Stimulated activated CD4-positive, alpha-beta T cell treated with anti-CD3 and anti-CD28 coated beads, Interleukin-15, amount 100 ng/mL, for 1 hour (primary cell): ENCODE measurements at regions not wholly inside any gene's neighbourhood (a gene's known extent, or its start where the extent isn't known, plus 50 kb on each side); places are given as distances from the start of the nearest gene placed in this dataset.
"Not testable (repeated sequence)": the region's sequence is repeated elsewhere in the genome, so short reads cannot be mapped to it uniquely, and the experiment has no call there.

Experiments used
- DNase-seq, 2 donors: peaks; one replicate each; pipeline ENCODE4 v3.0.0-alpha.2; 2020; ENCODE audit warnings: low read depth in 1 of 2, low spot score in 1 of 2

- DNase-seq: no peak
Measured at GRCh38 chr5:89187268-89187667, 304.3 kb upstream of the MEF2C start.

- DNase-seq: no peak
Measured at GRCh38 chr5:89181546-89181945, 298.6 kb upstream of the MEF2C start.

DNA sequence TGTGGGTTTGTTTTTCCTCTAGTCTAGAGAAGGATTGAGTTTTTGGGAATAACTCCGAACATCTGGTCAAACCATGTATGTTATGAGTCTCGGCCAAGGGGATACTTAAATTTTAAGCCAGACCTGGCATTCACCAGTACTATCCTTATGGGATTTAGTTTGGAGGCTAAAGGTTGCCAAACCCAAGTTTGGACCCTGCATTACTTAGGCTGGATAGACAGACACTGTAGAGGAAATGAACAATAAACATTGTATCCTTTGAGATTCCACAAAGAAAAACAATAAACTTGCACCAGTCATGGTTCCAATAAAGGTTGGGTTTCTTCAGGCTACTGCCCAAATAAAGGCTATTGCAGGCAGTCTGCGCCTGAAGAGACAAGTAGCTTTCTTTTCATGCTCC, 296.7 kb upstream of the MEF2C start:
- DNase-seq: no peak

DNA sequence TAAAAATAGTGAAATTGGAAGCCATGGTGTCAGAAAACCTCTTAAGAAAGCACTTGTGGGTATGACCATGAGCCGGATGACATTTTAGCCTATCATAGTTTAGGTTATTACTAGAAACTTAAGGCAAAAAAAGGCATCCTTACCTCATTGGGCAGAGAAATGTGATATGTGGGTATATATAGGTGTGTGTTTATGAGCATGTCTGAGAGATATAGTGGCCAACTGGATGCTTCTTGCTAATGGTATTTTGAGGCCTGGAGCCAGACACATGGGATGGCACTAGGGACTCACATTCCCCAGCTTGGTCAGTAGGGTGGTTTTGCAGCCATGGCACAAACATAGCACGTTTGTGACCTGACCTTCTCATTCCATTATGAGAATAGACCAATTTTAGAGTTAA, 295.6 kb upstream of the MEF2C start:
- DNase-seq: no peak

DNA sequence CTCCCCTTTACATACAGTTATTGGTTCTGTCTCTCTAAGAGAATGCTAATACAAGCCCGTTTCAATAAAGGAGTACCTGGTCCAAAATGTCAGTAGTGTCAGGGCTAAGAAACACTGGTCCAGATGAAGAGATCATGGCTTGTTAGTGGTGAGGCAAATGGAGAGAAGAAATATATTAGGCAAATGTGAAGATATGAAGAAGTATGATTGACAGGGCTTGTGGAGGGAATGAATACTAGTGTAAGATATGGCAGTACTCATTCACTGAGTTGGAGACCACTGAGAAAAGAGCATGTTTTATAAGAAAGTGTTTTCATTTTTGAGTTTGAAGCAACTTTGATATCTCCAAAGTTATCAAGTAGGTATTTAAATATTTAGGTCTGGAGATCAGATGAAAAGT, 290.5 kb upstream of the MEF2C start:
- no peak for DNase-seq

DNA sequence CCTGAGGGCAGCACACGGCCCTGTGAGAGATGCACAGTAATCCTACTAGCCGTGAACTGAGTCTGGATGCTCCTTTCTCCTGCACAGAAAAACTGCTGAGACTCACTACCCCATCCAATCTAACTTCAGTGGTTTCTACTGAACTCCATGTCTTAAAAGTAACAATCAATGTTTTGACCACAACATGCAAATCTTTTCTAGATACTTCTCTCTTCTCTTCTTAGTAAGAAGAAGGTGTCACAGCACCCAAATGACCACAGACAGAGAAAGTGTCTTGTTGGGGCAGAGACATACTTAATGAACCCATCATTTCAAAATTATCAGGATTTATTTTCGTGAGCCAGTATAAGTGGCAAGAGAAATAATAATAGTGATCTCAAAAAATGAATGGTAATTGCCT, 285.8 kb upstream of the MEF2C start:
- no peak for DNase-seq

GRCh38 chr5:89164703-89165102, 281.7 kb upstream of the MEF2C start:
- not testable (repeated sequence) for DNase-seq

GRCh38 chr5:89156226-89156625, 273.2 kb upstream of the MEF2C start:
- no peak for DNase-seq

DNA sequence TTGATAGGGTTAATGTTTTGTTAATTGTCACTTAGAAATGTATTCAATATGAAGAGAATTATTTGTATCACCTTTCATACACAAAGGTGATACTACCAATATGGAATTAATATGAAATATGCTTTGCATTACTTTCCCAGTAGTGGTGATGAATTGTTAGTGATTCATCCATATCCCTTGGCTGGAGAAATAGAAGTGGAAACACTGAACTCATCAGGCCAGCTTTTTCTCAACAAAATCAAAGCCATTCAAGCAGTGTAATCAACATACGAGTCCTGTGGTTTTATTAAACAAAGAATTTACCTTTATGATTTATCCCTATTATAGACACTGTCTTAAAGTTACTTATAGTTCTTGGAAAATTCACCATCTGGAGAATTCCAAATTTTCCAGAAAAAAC, 264.0 kb upstream of the MEF2C start:
- no peak for DNase-seq

DNA sequence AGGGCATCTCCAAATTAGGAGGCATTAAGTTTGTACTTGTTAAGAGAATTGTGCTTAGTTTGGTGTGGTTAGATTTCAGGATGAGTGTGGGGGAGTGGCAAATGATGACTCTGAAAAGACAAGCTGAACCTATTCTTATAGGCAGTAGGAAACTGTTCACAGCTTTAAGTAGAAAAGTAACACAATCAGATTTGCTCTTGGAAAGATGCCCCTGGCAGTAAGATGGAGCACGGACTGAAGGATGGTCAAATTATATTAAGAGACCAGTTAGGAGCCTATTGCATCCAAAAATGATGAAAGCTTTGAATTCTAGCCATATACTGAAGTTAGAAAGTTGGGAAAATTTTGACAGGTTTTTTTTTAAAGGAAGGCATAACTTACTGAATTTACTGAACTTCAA, 254.2 kb upstream of the MEF2C start:
- no peak for DNase-seq

GRCh38 chr5:89133975-89134374, 251.0 kb upstream of the MEF2C start:
- DNase-seq: no peak

DNA sequence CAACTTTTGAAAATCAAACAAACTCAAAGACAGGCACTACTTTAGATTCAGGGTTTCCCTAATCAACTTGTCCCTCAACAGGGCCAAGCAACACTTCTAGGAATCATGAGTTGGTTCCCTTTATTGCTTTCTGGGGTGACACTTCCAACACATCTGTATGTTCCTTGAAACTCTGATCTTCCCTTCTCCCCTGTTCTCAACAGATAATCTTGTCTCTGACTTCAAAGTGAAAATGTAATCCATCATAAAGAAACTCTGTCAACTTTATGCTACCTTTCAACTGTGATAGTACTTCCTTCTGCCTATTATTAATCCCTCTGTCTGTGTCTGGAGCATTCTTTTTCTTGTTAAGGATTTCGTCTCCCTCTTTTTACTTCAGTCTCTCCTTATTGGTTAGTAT, 250.1 kb upstream of the MEF2C start:
- DNase-seq: no peak

GRCh38 chr5:89130851-89131250, 247.9 kb upstream of the MEF2C start:
- DNase-seq: no peak

DNA sequence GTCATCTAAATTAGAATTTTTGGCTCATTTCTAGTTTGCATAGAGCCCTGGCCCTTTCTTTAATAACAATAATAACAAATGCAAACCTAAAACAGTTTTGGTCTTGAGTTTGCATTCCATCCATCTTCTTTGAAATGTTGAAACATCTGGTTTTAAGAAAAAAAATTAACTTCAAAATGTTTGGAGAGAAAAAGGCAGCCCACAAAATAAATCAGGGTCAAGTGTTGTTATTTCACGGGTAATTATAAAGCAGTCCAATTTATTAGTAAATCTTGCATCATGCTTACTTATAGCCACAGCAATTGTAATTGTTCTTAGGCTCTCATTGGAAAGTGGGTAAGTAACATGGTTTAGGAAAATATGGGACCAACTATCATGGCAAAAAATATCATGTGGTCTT, 247.0 kb upstream of the MEF2C start:
- no peak for DNase-seq

- DNase-seq: no peak
Measured at GRCh38 chr5:89128906-89129625, 246.1 kb upstream of the MEF2C start.

DNA sequence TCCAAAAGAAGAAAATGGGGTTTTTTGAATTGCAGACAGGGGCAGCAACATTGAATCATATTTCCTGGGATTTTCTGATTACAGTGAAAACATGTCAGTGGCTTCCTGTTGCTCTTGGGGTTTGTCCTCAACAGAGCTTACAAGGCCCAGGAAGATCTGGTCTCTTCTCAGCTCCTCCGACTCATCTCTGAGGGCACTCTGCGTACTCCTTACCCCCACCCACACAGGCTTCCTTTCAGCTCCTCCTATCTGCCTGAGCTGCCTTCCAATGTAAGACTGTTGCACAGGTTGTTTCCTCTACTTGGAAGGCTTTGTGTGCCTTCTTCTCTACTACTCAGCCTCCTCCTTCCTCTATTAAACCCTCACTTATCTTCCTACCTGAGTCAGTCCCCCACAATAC, 245.1 kb upstream of the MEF2C start:
- no peak for DNase-seq

DNA sequence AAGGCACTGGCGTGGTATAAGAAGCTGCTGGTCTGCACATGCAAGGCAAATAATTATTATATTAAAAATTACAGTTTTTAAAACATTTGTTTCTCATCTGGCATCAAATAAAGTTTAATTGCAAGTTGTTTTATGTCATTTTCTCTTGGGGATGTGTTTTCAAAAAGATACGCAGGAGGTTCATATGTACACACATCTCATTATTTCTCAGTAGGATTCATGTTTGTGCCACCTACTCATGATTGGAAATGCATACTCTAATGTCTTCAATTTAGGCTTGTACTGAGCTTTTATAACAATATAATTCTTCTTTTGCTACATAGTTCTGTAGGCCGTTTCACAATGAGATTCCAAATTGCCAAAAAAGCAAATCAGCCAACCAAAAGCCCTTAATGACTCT, 244.2 kb upstream of the MEF2C start:
- DNase-seq: no peak

DNA sequence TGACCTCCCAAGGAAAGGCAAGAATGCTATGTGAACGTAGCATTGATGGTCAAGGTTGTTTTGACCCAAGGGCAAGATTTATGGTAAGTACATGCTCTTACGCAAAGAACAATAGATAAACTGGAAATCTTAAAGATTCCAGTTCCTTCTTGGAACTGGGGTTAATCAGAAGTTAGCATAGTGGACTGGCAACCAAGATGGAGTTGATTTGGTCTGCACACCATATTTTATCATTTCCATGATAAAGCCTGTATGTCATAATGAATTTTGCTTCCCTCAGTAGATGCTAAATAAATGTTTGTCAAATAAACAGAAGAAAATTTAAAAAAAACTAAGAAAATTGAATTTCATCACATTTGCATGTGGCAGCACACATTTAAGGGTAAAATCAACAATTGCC, 242.4 kb upstream of the MEF2C start:
- DNase-seq: no peak

DNA sequence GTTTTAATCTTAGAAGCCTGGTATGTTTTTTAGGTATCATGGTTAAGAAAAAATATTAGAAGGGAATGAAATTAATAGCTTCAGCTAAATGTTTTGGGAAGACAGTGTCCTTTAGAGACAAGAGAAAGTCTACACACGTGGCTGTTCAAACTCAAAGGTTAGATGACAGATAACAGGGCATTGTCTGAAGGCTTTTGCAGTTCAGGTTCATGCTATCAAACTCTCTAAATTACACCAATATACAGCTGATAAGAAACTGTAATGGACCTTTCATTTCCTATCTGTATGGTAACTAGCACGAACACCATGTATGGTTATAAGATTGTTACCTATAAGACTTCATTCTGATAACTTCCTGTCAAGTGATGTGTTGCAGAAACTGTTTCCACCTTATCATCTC, 240.6 kb upstream of the MEF2C start:
- no peak for DNase-seq

DNA sequence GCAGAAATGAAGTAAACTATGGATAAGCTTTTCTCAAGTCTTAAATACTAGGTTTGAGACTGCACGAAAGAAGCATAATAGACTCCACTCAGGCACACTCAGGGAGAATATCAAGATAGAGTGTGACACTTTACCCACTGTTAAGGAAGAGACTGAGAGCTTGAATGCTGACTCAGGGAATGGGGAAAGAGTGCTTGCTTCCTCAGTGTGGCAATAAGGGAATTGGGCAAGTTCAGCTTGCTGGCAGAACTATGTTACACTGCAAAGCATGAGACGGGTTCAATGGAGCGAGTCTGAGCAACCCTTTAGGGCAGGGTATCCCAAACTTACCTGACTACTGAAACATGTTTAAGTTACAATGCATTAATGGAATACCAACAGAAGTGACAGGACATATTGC, 237.7 kb upstream of the MEF2C start:
- DNase-seq: no peak

DNA sequence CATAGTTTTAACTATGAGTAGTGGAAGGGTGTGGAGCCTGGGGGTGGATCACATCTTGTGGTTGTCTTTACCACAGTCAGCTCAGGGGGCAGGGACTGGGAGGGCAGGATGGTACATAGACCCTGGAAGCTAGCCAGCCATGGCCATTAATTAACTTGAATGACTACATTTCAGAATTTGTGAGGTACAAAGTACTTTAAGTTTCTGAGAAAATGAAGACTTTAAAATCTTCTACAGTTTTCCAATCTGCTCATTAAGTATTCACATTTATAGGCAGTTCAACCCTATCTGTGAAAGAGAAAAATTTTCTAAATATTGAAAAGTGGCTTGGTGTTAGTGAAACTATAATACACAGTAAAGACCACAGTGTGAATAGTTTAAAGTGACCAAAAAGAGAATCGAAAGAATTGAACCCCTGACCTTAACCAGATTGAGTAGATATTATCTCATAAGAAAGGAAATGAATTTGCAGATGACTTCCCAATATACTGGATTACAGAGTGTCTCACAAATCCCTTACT, 234.2 kb upstream of the MEF2C start:
- DNase-seq: no peak

DNA sequence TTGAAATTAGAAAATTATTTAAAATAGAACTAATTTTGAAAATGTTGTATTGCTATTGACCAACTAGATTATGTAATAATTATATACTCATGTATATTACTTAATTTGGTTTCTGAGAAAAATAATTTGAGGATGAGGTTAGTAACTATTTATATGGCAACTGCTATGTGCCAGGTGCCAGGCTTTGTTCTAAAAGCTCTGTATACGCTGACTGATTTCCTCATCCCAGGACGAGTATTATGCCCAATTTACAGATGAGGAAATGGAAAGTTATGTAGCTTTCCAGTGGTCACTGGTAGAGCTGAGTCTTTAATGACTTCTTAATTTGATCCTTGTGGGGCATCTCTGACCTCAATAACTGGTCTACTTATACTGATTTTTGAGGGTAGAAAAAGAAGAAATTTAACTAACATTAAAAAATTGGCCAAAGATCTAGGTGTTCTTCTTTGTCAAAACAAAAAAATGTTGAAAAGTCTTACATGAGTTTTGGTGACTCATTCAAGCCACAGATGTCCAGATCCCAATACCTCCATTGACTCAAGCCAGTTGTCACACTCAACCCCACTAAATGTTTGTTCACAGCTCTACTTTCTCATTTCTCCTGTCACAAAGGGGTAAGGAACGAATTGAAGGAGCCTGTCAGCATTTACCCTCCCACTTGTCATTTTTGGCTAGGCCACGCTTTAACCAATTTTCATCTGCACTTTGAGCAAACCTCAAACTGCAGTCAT, 228.1 kb upstream of the MEF2C start:
- no peak for DNase-seq

GRCh38 chr5:89106480-89106879, 223.5 kb upstream of the MEF2C start:
- no peak for DNase-seq
